ENCODE measurements at regions not wholly inside any gene's neighbourhood (a gene's known extent, or its start where the extent isn't known, plus 50 kb on each side); places are given as distances from the start of the nearest gene placed in this dataset.
A peak's percentile ranks its signal among the peaks of the same experiment; 100 is the strongest.
"Not testable (repeated sequence)": the region's sequence is repeated elsewhere in the genome, so short reads cannot be mapped to it uniquely, and the experiment has no call there.

DNA sequence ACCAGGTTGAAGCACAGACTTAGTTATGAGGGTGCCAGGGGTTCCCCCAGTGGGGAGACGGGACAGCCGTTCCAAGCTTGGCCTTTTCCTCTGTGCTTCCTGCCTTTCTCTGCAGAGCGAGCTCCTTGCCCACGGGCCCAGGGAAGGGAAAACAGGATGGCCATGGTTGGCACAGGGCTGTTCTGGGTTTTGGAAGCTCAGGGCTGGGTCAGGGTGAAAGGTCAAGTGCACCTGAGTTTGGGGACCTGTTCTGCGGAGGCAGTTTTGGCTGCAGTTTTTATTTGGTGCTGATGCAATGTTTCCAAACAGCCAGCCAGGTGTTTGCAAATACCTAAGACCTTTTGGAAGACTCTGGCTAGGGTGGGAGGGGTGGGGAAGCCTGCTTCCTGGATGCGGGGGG is 4412.5 kb upstream of the TPTE start:
- DNase-seq (ENCODE audit: low spot score); ATAC-seq; H3K36me3 Mint-ChIP-seq; H3K9me3 Mint-ChIP-seq; POLR2A ChIA-PET; H3K4me3 Mint-ChIP-seq; H3K4me1 Mint-ChIP-seq; CTCF ChIA-PET; H3K27me3 Mint-ChIP-seq (ENCODE audit: low read depth); H3K27ac Mint-ChIP-seq: not testable (repeated sequence)

DNA sequence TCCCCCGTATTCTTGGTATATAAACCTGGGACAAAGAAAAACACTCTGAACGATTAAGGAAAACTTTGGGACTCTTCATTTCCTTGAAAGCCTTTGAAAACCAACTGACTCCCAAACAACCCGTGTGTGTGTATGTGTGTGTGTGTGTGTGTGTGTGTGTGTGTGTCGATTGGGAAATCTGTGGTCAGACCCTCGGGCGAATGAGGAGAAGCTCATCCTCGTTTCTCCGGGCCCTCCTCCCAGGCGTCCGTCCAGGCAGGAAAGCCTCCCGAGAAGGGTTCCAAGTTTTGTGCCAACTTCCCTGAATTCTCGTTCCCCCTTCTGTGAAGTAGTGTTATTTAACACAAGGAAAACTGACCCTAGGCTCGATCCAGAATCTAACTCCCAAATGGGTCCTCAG is 4411.6 kb upstream of the TPTE start:
- H3K4me1 Mint-ChIP-seq; H3K27ac Mint-ChIP-seq; CTCF ChIA-PET; POLR2A ChIA-PET; H3K36me3 Mint-ChIP-seq; H3K4me3 Mint-ChIP-seq; DNase-seq (ENCODE audit: low spot score); H3K9me3 Mint-ChIP-seq; ATAC-seq; H3K27me3 Mint-ChIP-seq (ENCODE audit: low read depth): not testable (repeated sequence)

DNA sequence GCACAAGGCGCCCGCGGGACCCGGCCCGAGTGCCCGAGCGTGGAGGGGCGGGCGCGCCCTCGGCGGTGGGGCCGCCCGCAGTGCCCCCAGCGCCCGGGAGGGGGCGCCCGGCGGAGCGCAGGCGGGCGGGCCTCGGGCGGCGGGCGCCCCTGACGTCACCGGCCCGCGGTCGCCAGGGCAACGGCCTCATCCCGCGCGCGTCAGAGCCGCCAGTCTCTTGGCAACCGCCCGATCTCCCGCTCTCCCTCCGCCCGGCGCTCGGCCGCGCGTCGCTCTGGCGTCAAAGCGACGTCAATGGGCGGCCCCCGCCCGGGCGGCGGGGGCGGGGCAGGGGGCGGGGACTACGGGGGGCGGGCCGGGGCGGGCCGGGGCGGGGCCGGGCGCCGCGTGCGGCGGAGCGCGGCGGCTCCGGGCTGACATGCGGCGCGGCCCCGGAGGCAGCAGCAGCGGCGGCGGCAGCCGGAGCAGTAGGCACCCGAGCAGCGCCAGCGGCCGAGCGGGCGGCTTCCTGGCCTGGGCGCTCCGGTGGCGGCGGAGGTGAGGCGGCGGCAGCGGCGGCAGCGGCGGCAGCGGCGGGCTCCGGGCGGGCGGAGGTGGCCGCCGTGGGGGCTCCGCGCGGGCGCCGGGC is 4410.6 kb upstream of the TPTE start:
- CTCF ChIA-PET; H3K4me1 Mint-ChIP-seq; DNase-seq (ENCODE audit: low spot score); H3K4me3 Mint-ChIP-seq; H3K36me3 Mint-ChIP-seq; H3K9me3 Mint-ChIP-seq; H3K27ac Mint-ChIP-seq; H3K27me3 Mint-ChIP-seq (ENCODE audit: low read depth); POLR2A ChIA-PET: not testable (repeated sequence)
- peak; percentile 91 for ATAC-seq

DNA sequence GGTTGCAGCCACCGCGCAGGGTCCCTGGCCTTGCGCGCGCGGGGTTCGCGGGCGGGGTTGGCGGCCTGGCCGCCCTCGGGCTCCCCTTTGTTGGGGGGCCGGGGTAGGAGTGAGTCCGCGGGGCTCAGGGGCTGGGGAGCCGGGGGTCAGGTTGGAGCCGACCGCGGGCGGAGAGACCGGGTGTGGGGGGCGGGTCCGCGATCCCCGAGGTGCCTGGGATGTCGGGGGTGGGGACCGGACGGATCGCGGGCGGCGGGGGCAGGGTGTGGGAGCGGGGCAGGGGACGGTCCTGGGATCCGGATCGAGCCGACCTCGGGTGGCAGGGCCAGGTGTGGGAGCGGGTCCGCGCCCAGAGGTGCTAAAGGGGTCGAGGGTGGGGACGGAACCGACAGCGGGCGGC is 4410.0 kb upstream of the TPTE start:
- ATAC-seq; H3K27me3 Mint-ChIP-seq (ENCODE audit: low read depth); H3K36me3 Mint-ChIP-seq; DNase-seq (ENCODE audit: low spot score); H3K4me3 Mint-ChIP-seq; POLR2A ChIA-PET; H3K4me1 Mint-ChIP-seq; CTCF ChIA-PET; H3K9me3 Mint-ChIP-seq; H3K27ac Mint-ChIP-seq: not testable (repeated sequence)

DNA sequence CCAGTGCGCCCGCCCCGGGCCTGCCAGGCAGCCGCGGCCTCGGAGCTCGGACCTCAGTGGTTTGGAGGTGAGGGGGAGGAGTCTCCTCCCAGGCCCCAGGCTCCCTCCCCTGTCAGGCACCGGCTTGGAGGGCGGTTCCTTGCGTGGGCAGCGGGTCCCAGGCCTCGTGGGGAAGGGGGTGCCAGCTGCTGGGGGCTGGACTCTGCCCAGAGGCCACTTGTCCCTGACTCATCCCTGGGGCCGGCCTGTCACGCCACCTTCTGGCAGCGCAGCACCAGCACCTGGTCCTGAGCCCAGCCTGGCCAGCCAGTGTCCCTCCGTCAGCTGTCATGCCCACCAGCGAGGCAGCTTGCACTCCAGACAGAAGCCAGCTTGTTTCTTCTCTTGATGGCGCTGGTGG is 4403.0 kb upstream of the TPTE start:
- H3K27ac Mint-ChIP-seq; H3K36me3 Mint-ChIP-seq; ATAC-seq; POLR2A ChIA-PET; H3K9me3 Mint-ChIP-seq; H3K27me3 Mint-ChIP-seq (ENCODE audit: low read depth); DNase-seq (ENCODE audit: low spot score); H3K4me3 Mint-ChIP-seq; CTCF ChIA-PET; H3K4me1 Mint-ChIP-seq: not testable (repeated sequence)

DNA sequence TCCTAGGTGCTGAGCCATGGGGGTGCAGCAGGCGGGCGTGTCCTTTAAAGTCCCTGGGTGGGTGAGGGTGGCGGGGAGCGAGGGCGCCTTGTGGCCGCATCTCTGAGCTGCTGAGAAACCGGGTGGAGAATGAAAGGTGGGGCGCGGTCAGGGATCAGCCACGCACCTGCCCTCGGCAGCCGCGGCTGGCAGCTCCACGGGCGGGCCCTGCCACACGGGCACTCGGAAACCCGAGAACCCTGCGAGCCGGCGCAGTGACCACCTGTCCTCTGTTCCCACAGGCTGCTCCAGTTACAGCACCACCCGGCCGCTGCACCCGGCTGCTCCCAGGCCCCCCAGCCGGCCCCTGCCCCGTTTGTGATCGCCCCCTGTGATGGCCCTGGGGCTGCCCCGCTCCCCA is 4400.5 kb upstream of the TPTE start:
- CTCF ChIA-PET; H3K27ac Mint-ChIP-seq; H3K4me3 Mint-ChIP-seq; H3K27me3 Mint-ChIP-seq (ENCODE audit: low read depth); ATAC-seq; H3K36me3 Mint-ChIP-seq; POLR2A ChIA-PET; DNase-seq (ENCODE audit: low spot score); H3K4me1 Mint-ChIP-seq; H3K9me3 Mint-ChIP-seq: not testable (repeated sequence)

DNA sequence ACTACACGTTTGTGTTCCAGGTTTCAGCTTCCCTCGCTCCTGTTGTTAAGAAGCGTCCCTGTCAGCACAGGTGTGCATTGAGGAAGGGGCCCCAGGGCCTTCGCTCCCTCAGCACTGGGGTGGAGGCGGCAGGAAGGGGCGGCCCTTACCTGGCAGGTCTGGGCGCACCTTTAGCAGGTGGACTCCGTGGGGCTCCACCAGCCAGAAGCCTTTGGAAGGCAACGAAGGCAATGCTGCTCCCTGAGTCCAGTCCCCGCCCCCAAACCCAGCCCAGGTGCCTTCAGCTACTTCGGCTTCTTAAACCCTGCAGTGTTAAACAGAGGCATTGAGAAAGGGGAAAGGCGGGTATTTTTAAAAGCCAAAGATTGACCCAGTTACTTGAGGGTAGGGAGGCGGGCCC is 4398.8 kb upstream of the TPTE start:
- CTCF ChIA-PET = not testable (repeated sequence)

DNA sequence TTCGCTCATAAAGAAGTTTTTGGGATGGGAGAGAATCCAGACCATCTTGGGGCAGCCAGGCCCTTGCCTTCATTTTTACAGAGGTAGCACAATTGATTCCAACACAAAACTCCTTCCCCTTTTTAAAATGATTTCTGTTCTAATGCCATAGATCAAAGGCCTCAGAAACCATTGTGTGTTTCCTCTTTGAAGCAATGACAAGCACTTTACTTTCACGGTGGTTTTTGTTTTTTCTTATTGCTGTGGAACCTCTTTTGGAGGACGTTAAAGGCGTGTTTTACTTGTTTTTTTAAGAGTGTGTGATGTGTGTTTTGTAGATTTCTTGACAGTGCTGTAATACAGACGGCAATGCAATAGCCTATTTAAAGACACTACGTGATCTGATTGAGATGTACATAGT is 4398.2 kb upstream of the TPTE start:
- CTCF ChIA-PET; DNase-seq (ENCODE audit: low spot score); POLR2A ChIA-PET; H3K9me3 Mint-ChIP-seq; ATAC-seq; H3K4me3 Mint-ChIP-seq; H3K36me3 Mint-ChIP-seq; H3K27ac Mint-ChIP-seq; H3K4me1 Mint-ChIP-seq; H3K27me3 Mint-ChIP-seq (ENCODE audit: low read depth): not testable (repeated sequence)

More for the DNA sequence above, 4398.8 kb upstream of the TPTE start:
- ATAC-seq (peak; percentile 63), DNase-seq (ENCODE audit: low spot score) (peak; percentile 20)
- H3K36me3 Mint-ChIP-seq; H3K4me1 Mint-ChIP-seq; H3K27me3 Mint-ChIP-seq (ENCODE audit: low read depth); H3K4me3 Mint-ChIP-seq; H3K9me3 Mint-ChIP-seq; POLR2A ChIA-PET; H3K27ac Mint-ChIP-seq: not testable (repeated sequence)

DNA sequence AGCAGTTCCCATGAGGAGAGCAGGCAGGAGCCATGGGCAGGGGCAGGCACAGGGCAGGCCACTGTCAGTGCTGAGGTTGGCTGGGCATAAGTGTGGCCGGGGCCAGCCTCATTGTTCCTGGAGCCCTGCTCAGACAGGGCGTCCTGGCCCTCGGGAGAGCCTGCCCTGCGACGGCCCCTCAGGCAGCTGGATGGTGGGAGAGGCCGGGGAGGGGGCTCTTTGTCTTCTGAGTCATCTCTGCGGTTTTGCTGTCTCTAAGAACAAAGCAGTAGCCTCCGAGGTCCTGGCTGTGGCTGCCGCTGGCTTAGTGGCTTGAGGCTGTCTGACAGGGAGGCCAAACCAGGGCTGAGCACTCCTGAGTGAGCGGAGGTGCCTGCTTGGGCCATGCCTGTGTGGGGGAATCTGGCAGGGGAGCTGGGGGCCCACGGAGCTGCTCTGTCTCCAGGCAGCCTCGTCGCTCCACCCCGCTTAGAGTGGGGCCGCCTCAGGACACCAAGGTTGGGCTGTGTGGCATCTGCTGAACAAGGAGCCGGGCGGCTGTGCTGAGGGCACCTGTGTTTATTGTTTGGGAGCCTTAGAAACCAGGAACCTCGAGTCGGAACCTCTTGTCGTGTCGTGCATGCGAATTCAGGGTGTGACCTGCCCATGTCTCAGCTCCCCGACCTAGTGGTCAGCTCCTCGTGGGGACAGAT is 4395.7 kb upstream of the TPTE start:
- H3K27ac Mint-ChIP-seq; POLR2A ChIA-PET; CTCF ChIA-PET; H3K27me3 Mint-ChIP-seq (ENCODE audit: low read depth); H3K36me3 Mint-ChIP-seq; H3K4me3 Mint-ChIP-seq; DNase-seq (ENCODE audit: low spot score); H3K4me1 Mint-ChIP-seq; ATAC-seq; H3K9me3 Mint-ChIP-seq: not testable (repeated sequence)

DNA sequence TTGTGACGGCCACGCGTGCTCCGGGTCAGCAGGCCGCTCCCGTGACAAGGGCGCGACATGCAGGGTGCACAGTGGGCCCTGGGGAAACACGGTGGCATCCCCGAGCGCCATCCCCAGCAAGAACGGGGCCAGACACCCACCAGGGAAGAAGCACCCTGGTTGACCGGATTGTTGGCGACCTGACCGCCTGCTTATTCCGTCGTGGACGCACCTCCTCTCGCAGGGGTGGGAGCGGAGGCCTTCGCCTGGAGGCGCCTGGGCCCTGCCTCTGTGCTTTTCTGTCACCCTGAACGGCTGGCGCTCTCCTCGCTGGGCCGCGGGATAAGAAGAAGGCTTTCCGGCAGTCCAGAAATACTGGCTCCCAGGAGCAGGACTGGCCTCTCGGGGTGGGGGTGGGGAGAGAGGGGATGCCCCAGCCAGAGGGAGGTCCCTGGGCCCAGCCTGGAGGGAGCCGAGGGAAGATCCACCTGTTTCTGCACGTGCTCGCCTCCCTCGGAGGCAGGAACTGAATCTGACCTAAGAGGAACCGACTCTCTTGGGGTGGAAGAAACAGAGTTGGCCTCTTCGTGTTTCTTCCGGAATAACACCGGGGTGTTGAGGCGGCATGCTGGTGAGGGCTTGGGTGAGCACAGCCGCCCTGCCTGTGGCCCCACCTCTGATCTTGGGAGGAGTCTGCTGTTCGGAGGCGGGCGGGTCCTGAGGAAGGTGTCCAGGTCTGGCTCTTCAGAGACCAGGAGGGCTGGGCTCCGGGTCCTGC is 4394.2 kb upstream of the TPTE start:
- ATAC-seq (peak; percentile 33; the same call in 1 of the 2 replicates), DNase-seq (ENCODE audit: low spot score) (peak; percentile 12)
- H3K4me3 Mint-ChIP-seq; H3K27me3 Mint-ChIP-seq (ENCODE audit: low read depth); H3K4me1 Mint-ChIP-seq; H3K9me3 Mint-ChIP-seq; POLR2A ChIA-PET; CTCF ChIA-PET; H3K27ac Mint-ChIP-seq; H3K36me3 Mint-ChIP-seq: not testable (repeated sequence)

DNA sequence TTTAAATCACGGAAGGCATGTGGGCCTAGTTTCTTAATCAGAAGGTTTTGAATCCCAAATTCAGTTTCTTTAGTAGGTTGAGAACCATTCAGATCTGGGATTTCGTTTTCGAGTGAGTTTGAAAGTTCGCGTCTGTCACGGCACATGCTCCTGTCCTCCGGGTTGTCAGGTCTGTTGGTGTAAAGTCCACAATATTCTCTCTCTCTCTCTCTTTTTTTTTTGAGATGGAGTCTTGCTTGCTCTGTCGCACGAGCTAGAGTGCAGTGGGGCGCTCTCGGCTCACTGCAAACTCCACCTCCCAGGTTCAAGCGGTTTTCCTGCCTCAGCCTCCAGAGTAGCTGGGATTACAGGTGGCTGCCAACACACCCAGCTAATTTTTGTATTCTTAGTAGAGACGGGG is 4390.6 kb upstream of the TPTE start:
- DNase-seq (ENCODE audit: low spot score); H3K9me3 Mint-ChIP-seq; ATAC-seq; H3K27ac Mint-ChIP-seq; H3K4me1 Mint-ChIP-seq; H3K36me3 Mint-ChIP-seq; H3K4me3 Mint-ChIP-seq; H3K27me3 Mint-ChIP-seq (ENCODE audit: low read depth); CTCF ChIA-PET; POLR2A ChIA-PET: not testable (repeated sequence)

DNA sequence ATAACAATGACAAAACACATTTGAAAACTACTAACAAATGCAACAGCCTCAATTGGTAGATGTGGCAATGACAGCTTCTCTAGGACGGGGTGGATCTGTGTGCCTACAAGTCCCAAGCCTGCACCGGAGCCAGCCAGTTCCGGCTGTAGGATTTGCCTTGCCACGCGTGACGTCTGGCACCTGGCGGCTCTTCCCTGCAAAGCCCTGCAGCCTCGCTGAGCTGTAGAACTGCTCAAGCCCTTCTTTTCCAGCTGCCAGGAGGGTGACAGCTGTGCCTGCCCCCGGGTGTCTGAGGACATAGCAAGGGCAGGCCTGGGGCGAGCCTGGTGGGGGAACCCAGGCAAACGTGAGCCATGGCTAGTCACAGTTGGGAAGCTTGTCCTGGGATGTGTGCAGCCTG is 4388.0 kb upstream of the TPTE start:
- ATAC-seq; DNase-seq (ENCODE audit: low spot score); H3K27ac Mint-ChIP-seq; H3K36me3 Mint-ChIP-seq; H3K4me1 Mint-ChIP-seq; H3K9me3 Mint-ChIP-seq; H3K4me3 Mint-ChIP-seq; CTCF ChIA-PET; POLR2A ChIA-PET; H3K27me3 Mint-ChIP-seq (ENCODE audit: low read depth): not testable (repeated sequence)

Data from WTC11 (cell line).